Activated naive CD4-positive, alpha-beta T cell treated with Interleukin-2 at 50 U/mL for 16 hours (primary cell): ENCODE measurements at regions not wholly inside any gene's neighbourhood (a gene's known extent, or its start where the extent isn't known, plus 50 kb on each side); places are given as distances from the start of the nearest gene placed in this dataset.

Source experiments
- DNase-seq: peaks from one replicate; pipeline ENCODE4 v3.0.0-alpha.2; 2020

GRCh38 chr2:5026571-5027234 lies 665.5 kb upstream of the SOX11 start:
- no peak for DNase-seq

GRCh38 chr2:5035057-5035488 lies 657.1 kb upstream of the SOX11 start:
- no peak for DNase-seq

- no peak for DNase-seq
These were observed 655.9 kb upstream of the SOX11 start for GRCh38 chr2:5036256-5036655.

- no peak for DNase-seq
These were observed 652.8 kb upstream of the SOX11 start for GRCh38 chr2:5039241-5039975.

- DNase-seq: no peak
These were observed 651.6 kb upstream of the SOX11 start for GRCh38 chr2:5040571-5040970.

- DNase-seq: no peak
These were observed 650.7 kb upstream of the SOX11 start for GRCh38 chr2:5041501-5041900.

- no peak for DNase-seq
These were observed 649.3 kb upstream of the SOX11 start for GRCh38 chr2:5042666-5043440.

GRCh38 chr2:5051300-5051699 lies 640.9 kb upstream of the SOX11 start:
- DNase-seq: no peak

GRCh38 chr2:5052905-5053304 lies 639.3 kb upstream of the SOX11 start:
- no peak for DNase-seq

- no peak for DNase-seq
These were observed 634.3 kb upstream of the SOX11 start for GRCh38 chr2:5057891-5058351.

GRCh38 chr2:5060956-5061355 lies 631.2 kb upstream of the SOX11 start:
- no peak for DNase-seq

- no peak for DNase-seq
These were observed 627.5 kb upstream of the SOX11 start for GRCh38 chr2:5064687-5065086.

- no peak for DNase-seq
These were observed 624.4 kb upstream of the SOX11 start for GRCh38 chr2:5067816-5068215.

- DNase-seq: no peak
These were observed 621.9 kb upstream of the SOX11 start for GRCh38 chr2:5070257-5070656.

- DNase-seq: no peak
These were observed 617.5 kb upstream of the SOX11 start for GRCh38 chr2:5074733-5075132.

GRCh38 chr2:5076599-5076998 lies 615.6 kb upstream of the SOX11 start:
- no peak for DNase-seq

GRCh38 chr2:5077479-5078089 lies 614.6 kb upstream of the SOX11 start:
- no peak for DNase-seq

- no peak for DNase-seq
These were observed 608.8 kb upstream of the SOX11 start for GRCh38 chr2:5083402-5083801.

- no peak for DNase-seq
These were observed 602.8 kb upstream of the SOX11 start for GRCh38 chr2:5089409-5089808.

- DNase-seq: no peak
These were observed 599.1 kb upstream of the SOX11 start for GRCh38 chr2:5093056-5093455.

- DNase-seq: no peak
These were observed 598.7 kb upstream of the SOX11 start for GRCh38 chr2:5093518-5093917.

GRCh38 chr2:5094192-5094591 lies 598.0 kb upstream of the SOX11 start:
- no peak for DNase-seq

GRCh38 chr2:5098286-5098685 lies 593.9 kb upstream of the SOX11 start:
- DNase-seq: no peak
